Cardiac fibroblast (primary cell): ENCODE measurements at regions not wholly inside any gene's neighbourhood (a gene's known extent, or its start where the extent isn't known, plus 50 kb on each side); places are given as distances from the start of the nearest gene placed in this dataset.

ENCODE experiments used
- DNase-seq, 2 donors: peaks; one replicate each; pipeline versions ENCODE4 v3.0.0 to v3.0.0-alpha.2; 2010; ENCODE audit warnings: low read depth in 2 of 2
- H3K4me3 ChIP-seq, 2 donors: replicated peaks in 1 of 2; 1 replicate in 1 of 2; 2 replicates in 1 of 2; pipeline ENCODE4 v1.5.1; 2011; ENCODE audit warnings: low read depth in 2 of 2, low read length in 2 of 2, mild to moderate bottlenecking in 2 of 2, moderate library complexity in 1 of 2
- TF ChIP-seq, protein P1 (sequence below): IDR thresholded peaks from one replicate; pipeline ENCODE4 v1.5.1; 2011; ENCODE audit warnings: low read depth, mild to moderate bottlenecking, low read length, inconsistent platforms

DNA sequence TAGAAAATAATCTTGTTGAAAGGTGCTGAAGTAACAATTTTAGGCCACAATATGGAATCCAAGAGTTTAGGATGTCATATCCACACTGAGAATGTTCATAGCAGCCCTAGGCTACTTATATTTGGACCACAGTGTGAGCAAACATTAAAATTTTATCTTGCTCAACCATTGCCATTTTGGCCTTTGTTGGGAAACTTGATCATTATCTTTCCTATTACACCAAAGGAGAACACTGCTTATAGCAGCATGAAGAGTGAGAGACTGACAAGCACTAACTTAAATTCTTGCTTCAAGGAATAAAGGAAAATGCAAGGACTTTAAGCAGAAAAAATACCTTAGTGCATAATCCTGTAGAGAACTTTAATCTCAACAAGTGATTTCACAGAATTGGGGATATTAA is 86.3 kb upstream of the LRRTM4 start:
- TF ChIP-seq, protein P1, sequence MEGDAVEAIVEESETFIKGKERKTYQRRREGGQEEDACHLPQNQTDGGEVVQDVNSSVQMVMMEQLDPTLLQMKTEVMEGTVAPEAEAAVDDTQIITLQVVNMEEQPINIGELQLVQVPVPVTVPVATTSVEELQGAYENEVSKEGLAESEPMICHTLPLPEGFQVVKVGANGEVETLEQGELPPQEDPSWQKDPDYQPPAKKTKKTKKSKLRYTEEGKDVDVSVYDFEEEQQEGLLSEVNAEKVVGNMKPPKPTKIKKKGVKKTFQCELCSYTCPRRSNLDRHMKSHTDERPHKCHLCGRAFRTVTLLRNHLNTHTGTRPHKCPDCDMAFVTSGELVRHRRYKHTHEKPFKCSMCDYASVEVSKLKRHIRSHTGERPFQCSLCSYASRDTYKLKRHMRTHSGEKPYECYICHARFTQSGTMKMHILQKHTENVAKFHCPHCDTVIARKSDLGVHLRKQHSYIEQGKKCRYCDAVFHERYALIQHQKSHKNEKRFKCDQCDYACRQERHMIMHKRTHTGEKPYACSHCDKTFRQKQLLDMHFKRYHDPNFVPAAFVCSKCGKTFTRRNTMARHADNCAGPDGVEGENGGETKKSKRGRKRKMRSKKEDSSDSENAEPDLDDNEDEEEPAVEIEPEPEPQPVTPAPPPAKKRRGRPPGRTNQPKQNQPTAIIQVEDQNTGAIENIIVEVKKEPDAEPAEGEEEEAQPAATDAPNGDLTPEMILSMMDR: no peak
- no peak overlapping the region for H3K4me3 ChIP-seq
- no peak for DNase-seq

DNA sequence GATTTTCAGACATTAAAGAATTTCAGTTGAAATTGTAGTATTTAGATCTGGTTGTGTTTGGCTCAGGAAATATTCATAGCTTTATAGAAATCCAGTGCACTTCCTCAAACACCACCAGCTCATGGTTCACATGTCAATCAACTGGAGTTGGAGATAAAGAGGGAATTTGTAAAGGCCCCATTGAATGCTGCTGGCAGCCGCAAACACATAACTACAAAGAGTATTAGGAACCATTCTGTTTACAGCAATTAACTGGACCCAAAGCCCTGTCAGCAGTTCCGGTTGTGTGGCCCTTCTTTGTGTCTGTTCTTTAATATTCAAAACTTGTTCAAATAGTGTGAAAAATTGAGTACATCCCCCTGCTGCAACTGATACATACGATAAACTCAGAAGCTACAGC is 107.4 kb upstream of the LRRTM4 start:
- TF ChIP-seq, protein P1: no peak
- no peak overlapping the region for H3K4me3 ChIP-seq
- no peak for DNase-seq

- no peak overlapping the region for H3K4me3 ChIP-seq
- no peak for DNase-seq
- TF ChIP-seq, protein P1: no peak
These were observed 108.8 kb upstream of the LRRTM4 start for GRCh38 chr2:77631007-77631406.

DNA sequence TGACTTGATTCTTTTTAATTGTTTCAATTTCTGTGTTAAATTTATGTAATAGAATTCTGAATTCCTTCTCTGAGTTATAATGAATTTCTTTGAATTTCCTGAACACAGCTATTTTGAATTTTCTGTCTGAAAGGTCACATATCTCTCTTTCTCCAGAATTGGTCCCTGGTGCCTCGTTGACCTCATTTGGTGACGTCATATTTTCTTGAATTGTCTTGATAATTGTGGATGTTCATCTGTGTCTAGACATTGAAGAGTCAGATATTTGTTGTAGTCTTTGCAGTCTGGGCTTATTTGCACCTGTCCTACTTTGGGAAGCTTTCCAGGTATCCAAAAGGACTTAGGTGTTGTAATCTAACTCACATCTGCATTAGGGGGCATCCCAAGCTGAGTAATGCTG is 111.4 kb upstream of the LRRTM4 start:
- TF ChIP-seq, protein P1: no peak
- DNase-seq: no peak
- no peak overlapping the region for H3K4me3 ChIP-seq

- H3K4me3 ChIP-seq: no peak overlapping the region
- no peak for DNase-seq
- TF ChIP-seq, protein P1: no peak
These were observed 118.7 kb upstream of the LRRTM4 start for GRCh38 chr2:77640924-77641323.

GRCh38 chr2:77642339-77642738 is 120.2 kb upstream of the LRRTM4 start:
- TF ChIP-seq, protein P1: no peak
- no peak for DNase-seq
- H3K4me3 ChIP-seq: no peak overlapping the region

DNA sequence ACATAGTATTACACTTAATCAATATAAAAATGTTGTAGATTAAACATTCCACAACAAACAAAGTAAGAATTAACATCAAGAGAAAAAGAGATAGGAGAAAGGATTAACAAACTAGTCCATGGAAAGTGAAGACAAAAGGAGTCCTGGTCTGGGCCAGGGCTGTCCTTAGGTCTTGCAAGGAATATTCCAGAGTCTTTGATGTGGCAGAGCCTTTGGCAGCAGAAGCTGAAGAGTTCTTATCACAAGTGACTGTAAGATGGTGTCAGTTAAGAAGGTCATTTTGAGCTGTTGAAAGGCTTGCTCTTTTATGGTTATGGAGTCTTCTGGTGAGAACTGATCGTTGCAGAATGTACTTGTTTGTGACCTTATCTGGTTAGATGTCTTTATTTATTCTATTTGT is 127.7 kb upstream of the LRRTM4 start:
- H3K4me3 ChIP-seq: no peak overlapping the region
- no peak for DNase-seq
- TF ChIP-seq, protein P1: no peak
